Ovary (tissue), 3 donors: ENCODE measurements at regions not wholly inside any gene's neighbourhood (a gene's known extent, or its start where the extent isn't known, plus 50 kb on each side); places are given as distances from the start of the nearest gene placed in this dataset.

Experiments
- EP300 ChIP-seq: sonication (generic); formaldehyde crosslinking; IDR thresholded peaks from one replicate; pipeline ENCODE4 v1.6.1; 2017; ENCODE audit warnings: antibody characterized with exemption
- TF ChIP-seq, protein P1 (sequence below), 3 donors: fragments of 450-650 bp in 2 of 3; fragments of 200-600 bp in 1 of 3; IDR thresholded peaks; one replicate each; pipeline versions ENCODE4 v1.5.1 to v1.8.0; 2016 to 2022; ENCODE audit warnings: antibody characterized with exemption in 3 of 3, mild to moderate bottlenecking in 1 of 3
- donor health status: DM: no; HTN: no; CAD: no.

DNA sequence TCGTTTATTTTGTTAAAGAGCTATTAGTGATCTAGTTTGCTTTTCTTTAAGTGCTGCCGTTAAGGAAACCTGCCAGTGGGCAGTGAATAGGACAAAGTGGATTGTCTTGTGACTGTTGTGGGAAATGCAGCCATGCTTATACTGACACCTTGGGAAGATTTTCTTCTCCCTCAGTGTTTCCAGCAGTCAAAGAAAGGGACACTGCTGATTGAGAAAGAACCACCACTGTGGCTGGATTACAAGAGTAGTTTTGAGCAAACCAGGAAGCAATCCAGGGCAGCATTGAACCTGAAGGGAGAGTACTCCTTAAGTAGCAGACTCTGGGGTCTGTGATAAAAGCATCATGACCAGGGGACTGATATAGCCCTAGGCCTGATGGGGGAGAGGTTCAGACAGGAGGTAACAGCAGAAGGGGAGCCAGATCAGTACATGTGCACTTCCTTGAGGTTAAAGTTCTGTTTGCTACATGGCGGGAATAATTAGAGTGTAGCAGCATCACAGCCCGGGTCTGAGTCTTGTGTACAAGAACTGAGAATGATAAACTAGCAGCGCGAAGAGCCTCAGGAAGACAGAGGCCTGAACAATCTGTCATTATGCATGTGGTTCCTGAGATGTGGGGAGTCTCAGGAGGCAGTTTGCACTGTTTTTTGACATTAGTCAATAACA, 167.8 kb downstream of the C11orf91 start:
- TF ChIP-seq, protein P1, sequence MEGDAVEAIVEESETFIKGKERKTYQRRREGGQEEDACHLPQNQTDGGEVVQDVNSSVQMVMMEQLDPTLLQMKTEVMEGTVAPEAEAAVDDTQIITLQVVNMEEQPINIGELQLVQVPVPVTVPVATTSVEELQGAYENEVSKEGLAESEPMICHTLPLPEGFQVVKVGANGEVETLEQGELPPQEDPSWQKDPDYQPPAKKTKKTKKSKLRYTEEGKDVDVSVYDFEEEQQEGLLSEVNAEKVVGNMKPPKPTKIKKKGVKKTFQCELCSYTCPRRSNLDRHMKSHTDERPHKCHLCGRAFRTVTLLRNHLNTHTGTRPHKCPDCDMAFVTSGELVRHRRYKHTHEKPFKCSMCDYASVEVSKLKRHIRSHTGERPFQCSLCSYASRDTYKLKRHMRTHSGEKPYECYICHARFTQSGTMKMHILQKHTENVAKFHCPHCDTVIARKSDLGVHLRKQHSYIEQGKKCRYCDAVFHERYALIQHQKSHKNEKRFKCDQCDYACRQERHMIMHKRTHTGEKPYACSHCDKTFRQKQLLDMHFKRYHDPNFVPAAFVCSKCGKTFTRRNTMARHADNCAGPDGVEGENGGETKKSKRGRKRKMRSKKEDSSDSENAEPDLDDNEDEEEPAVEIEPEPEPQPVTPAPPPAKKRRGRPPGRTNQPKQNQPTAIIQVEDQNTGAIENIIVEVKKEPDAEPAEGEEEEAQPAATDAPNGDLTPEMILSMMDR (IDR thresholded peaks at IDR 0.05) = no peak
- TF ChIP-seq EP300 = no peak
